ENCODE measurements at regions not wholly inside any gene's neighbourhood (a gene's known extent, or its start where the extent isn't known, plus 50 kb on each side); places are given as distances from the start of the nearest gene placed in this dataset.
"Not testable (repeated sequence)": the region's sequence is repeated elsewhere in the genome, so short reads cannot be mapped to it uniquely, and the experiment has no call there.

GRCh38 chr18:78283425-78283824 is 696.2 kb upstream of the SALL3 start:
- not testable (repeated sequence) for DNase-seq (ENCODE audit: low read depth)

- no peak for DNase-seq (ENCODE audit: low read depth)
Measured at GRCh38 chr18:78292618-78293380, 686.8 kb upstream of the SALL3 start.

DNA sequence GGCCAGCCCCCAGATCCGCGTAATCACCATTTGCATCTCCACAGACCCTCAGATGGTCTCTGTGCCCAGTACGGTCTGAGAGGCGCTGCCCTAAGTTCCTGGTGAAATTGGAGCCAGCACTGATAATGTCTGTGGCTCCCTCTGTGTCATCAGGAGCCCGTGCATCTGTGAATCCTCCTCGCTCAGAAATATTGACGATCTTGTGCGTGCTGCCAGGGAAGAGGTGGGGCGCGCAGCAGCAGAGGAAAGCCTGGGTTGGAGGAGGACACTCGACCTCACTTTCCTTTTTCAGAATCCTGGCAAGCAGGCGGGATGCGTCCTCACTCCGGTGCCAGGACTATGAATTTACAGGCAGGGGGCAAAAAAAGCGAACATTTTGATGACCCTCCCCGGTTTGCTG is 686.1 kb upstream of the SALL3 start:
- no peak for DNase-seq (ENCODE audit: low read depth)

- no peak for DNase-seq (ENCODE audit: low read depth)
Measured at GRCh38 chr18:78293940-78294541, 685.6 kb upstream of the SALL3 start.

GRCh38 chr18:78295262-78295661 is 684.4 kb upstream of the SALL3 start:
- DNase-seq (ENCODE audit: low read depth), result no peak

DNA sequence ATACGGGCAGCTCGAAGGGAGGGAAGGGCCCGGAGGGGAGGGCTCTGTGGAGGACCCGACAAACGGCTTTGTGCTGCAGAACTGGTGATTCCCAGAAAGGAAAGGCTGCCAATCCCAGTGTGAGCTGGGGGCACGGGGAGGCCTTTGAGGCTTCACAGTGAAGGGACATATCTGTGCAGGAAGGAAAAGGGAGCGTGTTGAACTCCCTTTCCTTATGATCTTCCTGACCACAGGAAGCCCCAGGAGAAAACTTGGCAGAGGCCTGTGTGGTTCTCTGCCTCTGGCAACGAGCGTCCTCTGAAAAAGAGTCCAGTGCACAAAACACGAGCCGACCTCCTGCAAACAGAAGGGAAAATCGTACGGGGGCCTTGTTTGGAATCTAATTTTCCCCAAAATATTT is 683.5 kb upstream of the SALL3 start:
- no peak for DNase-seq (ENCODE audit: low read depth)

- DNase-seq (ENCODE audit: low read depth), result no peak
Measured at GRCh38 chr18:78297048-78297447, 682.6 kb upstream of the SALL3 start.

- no peak for DNase-seq (ENCODE audit: low read depth)
Measured at GRCh38 chr18:78303519-78304191, 676.0 kb upstream of the SALL3 start.

GRCh38 chr18:78304192-78305164 is 675.1 kb upstream of the SALL3 start:
- no peak for DNase-seq (ENCODE audit: low read depth)

DNA sequence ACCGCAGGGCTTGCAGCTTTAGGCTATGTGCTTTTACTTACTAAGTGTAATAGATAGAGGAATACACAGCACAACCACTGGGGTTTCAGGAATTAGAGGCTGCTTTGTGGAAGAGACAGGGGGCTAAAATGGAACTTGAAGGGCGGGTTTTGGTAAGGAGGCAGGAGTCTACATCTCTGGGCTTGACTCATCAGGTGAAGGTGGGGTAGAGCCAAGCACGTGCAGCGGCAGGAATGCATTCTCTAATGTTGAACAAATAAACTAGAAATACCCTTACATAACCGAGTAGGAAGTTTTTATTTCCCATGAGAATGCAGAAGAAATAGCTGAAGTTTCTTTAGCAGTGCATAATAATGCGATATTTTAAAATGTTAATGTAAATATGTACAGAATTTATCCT is 673.8 kb upstream of the SALL3 start:
- DNase-seq (ENCODE audit: low read depth), result no peak

- no peak for DNase-seq (ENCODE audit: low read depth)
Measured at GRCh38 chr18:78309307-78309706, 670.3 kb upstream of the SALL3 start.

GRCh38 chr18:78309924-78310323 is 669.7 kb upstream of the SALL3 start:
- no peak for DNase-seq (ENCODE audit: low read depth)

- DNase-seq (ENCODE audit: low read depth), result no peak
Measured at GRCh38 chr18:78319264-78319663, 660.4 kb upstream of the SALL3 start.

DNA sequence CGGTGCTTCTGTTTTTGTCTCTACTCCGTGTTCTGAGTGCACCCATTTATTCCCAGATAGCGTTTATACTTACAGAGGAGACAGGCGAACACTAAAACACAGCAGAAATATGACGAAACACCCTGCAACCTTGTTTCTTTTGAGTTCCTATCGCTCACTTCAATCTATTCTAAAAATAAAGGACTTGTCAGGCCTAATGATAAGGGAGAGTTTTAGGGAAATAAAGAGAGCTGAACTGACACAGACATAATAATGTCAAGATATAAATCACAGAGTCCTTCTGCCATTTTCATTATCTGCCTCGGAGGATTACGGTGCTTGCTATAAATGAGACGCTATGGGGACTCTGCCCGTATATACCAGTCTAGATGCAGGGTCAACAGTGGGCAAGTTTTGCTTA is 659.7 kb upstream of the SALL3 start:
- DNase-seq (ENCODE audit: low read depth), result no peak

DNA sequence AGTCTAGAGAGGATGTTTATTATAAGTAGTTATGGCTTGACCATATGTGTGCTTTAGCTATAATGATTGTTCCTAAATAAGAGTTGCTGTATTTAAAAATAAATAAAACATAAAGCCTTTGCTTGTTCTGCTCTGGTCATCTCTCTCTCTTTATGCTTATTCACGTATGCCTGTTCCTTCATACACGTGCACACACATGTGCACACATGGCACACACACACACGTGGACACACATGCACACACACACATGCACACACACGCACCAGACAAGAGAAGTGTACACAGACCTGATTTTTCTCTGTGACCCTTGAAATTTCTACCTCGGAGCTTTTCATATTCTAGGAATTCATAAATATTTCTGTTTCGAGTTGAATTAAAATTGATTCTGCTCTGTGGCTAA is 658.2 kb upstream of the SALL3 start:
- DNase-seq (ENCODE audit: low read depth), result no peak

- DNase-seq (ENCODE audit: low read depth), result no peak
Measured at GRCh38 chr18:78323453-78324197, 656.0 kb upstream of the SALL3 start.

DNA sequence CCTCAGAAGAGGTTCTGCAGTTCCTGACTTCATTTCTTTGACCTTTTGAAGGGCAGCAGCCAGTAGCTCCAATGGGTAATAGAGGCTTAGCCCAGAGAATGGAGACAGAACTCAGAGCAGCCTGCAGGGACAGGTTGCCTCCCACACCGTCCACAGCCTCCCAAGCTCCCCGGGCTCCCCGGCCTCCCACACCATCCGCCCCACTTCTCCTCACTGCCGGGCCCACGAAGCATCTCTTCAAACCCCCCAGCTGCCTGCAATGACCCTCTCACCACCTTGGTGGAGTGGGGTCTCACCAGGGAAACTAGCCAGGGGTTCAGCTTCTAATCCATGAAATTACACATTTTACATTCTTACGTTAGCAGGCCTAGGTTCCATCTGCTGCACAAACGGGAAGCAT is 652.0 kb upstream of the SALL3 start:
- DNase-seq (ENCODE audit: low read depth), result no peak

DNA sequence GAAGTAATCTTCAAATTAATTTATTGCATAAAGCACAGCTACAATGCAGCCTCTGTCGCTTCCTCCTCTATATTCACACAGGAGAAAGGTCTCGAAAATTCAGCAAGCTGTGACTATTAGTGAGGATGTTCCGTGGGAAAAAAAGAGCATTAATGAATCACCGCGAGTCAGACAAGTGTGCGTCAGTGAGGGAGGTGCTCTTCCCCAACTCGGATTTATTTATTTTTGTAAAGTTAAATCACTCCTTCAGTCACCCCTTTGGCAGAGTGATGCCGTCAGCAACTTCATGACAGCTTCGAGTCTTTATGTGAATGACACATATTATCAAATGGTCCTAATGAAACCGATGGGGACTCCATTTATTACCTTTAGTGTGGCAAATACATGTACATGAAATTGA is 648.9 kb upstream of the SALL3 start:
- DNase-seq (ENCODE audit: low read depth), result no peak

DNA sequence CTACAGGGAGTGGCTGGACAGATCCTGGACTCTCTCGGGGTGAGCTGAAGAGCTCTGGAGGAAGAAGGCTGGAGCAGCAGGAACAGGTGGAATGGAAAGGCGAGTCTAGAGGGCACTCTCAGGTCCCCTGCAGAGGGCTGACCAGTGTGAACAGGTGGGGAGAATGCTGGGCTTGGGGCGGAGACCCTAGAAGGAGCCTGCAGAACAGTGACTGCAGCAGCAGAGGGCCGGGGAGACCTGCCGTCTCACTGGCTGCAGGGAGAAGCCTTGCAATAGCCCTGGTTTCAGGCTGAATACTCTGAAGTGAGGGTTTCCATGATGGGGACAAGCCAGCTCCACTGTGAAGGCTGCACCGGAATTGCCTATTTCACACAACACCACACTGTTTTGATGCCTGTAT is 626.7 kb upstream of the SALL3 start:
- DNase-seq (ENCODE audit: low read depth), result no peak

DNA sequence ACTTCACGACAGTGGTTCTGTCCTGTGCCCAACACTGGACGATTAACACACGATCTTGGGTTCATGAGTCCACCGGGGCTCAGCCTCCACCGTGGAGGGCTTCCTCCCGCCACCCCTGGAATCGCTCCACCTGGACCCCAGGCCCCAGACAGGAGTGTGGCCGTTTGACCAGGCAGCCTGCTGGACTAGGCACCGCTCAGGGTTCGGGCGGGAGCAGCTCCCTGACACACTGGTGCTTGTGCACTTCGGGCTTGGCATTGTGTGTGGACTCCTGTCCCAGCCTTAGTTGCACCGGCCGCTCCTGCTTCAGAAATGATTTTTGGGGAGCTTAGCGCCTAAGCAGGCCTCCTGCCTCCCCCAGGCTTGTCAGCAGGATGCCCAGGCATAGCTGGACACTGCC is 617.4 kb upstream of the SALL3 start:
- DNase-seq (ENCODE audit: low read depth), result no peak

- no peak for DNase-seq (ENCODE audit: low read depth)
Measured at GRCh38 chr18:78363556-78364387, 615.8 kb upstream of the SALL3 start.

All from amniotic epithelial cell (primary cell).